Spinal cord (tissue), 9 donors: ENCODE measurements at regions not wholly inside any gene's neighbourhood (a gene's known extent, or its start where the extent isn't known, plus 50 kb on each side); places are given as distances from the start of the nearest gene placed in this dataset.

Source experiments
- DNase-seq, 6 donors: peaks; one replicate each; pipeline versions ENCODE4 v3.0.0 to v3.0.0-alpha.2; 2013 to 2015; ENCODE audit warnings: low spot score in 6 of 6, low read depth in 4 of 6
- H3K27ac ChIP-seq: one replicate; pipeline ENCODE4 v1.5.1; 2013; ENCODE audit warnings: low read depth, low read length, control low read depth
- H3K27me3 ChIP-seq: one replicate; pipeline ENCODE4 v1.6.1; 2013; ENCODE audit warnings: low read length; ENCODE audit not compliant: control insufficient read depth, insufficient read depth
- H3K36me3 ChIP-seq: one replicate; pipeline ENCODE4 v1.6.1; 2013; ENCODE audit warnings: low read length; ENCODE audit not compliant: control insufficient read depth, insufficient read depth
- H3K4me1 ChIP-seq: one replicate; pipeline ENCODE4 v1.6.1; 2013; ENCODE audit warnings: low read length; ENCODE audit not compliant: control insufficient read depth, insufficient read depth
- H3K4me3 ChIP-seq: one replicate; pipeline ENCODE4 v1.5.1; 2013; ENCODE audit warnings: low read depth, low read length, control low read depth
- H3K9me3 ChIP-seq: one replicate; pipeline ENCODE4 v1.6.1; 2013; ENCODE audit warnings: low read length; ENCODE audit not compliant: control insufficient read depth, insufficient read depth
- WGBS: methylation state at CpG from one replicate; pipeline ENCODE4 v1.1.5; 2013; ENCODE audit warnings: missing lambda C conversion rate; ENCODE audit not compliant: insufficient coverage; 5-methylcytosine and 5-hydroxymethylcytosine counted together
- donor health status: healthy.

- H3K27me3 ChIP-seq: no peaks in the 10 kb centered on the region
- no peaks in the 10 kb centered on the region for H3K36me3 ChIP-seq
- peak in 2 of 6 donors; percentile 22 to 32 for DNase-seq
- WGBS: 50% methylated on average over 1 of the region's 5 CpGs
- H3K9me3 ChIP-seq: no peaks in the 10 kb centered on the region
- H3K4me3 ChIP-seq: no peak overlapping the region
- H3K4me1 ChIP-seq: no peaks in the 10 kb centered on the region
- H3K27ac ChIP-seq: no peak overlapping the region
These were observed 102.7 kb downstream of the VCX3A start for GRCh38 chrX:6432226-6432625.

DNA sequence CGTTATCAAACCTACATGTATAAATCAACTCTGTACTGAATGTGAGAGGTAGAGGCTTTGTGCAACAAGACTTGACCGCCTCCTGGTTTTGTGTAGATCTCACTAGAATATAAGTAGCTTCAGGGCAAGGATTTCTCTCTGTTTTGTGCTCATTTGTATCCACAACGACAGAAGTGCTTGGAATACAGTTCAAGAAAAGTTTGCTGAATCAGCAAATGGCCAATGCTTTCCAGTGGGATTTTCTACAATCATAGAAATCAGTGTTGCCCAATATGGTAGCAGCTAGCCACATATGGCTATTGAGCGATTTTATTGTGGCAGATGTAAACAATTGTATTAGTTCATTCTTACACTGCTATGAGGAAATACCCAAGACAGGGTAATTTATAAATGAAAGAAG, 127.4 kb downstream of the VCX3A start:
- DNase-seq: no peak
- 84% methylated on average over 2 of the region's 4 CpGs for WGBS
- Histone ChIP-seq H3K4me3 (no peak overlapping the region), H3K4me1 (no peaks in the 10 kb centered on the region), H3K27ac (no peak overlapping the region), H3K9me3 (no peaks in the 10 kb centered on the region), H3K36me3 (no peaks in the 10 kb centered on the region), H3K27me3 (no peaks in the 10 kb centered on the region)

DNA sequence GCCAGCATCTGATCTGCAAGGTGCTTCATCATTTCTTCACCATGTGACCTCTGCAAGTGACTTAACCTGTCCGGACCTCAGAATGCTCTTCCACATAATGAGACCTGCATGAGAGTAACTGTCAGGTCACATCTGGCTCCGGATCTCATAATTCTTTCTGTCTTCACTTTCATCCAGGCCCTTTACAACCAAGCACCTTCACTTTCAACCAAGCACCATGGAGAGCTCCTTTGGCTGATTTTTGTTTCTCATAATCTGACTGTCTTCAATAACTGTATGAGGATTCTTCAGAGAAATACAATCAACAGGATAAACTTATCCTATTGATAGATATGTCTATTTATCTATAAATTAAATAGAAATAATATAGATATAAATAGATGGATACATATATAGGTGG, 148.1 kb downstream of the VCX3A start:
- Histone ChIP-seq H3K9me3 (no peaks in the 10 kb centered on the region), H3K27ac (no peak overlapping the region), H3K36me3 (no peaks in the 10 kb centered on the region), H3K27me3 (no peaks in the 10 kb centered on the region), H3K4me3 (no peak overlapping the region), H3K4me1 (peaks cover 4% of the 10 kb centered on the region)
- no peak for DNase-seq
- WGBS: 100% methylated on average over 1 of the region's 2 CpGs

GRCh38 chrX:6384921-6385320, 150.0 kb downstream of the VCX3A start:
- Histone ChIP-seq H3K27me3 (no peaks in the 10 kb centered on the region), H3K27ac (peak overlapping the region; percentile 29), H3K36me3 (no peaks in the 10 kb centered on the region), H3K9me3 (no peaks in the 10 kb centered on the region), H3K4me3 (no peak overlapping the region), H3K4me1 (peaks cover 4% of the 10 kb centered on the region)
- 0% methylated on average over 1 of the region's 4 CpGs for WGBS
- no peak for DNase-seq

GRCh38 chrX:6384371-6384770, 150.5 kb downstream of the VCX3A start:
- Histone ChIP-seq H3K27ac (peak overlapping the region; percentile 29), H3K36me3 (no peaks in the 10 kb centered on the region), H3K27me3 (no peaks in the 10 kb centered on the region), H3K4me3 (no peak overlapping the region), H3K9me3 (no peaks in the 10 kb centered on the region), H3K4me1 (peaks cover 4% of the 10 kb centered on the region)
- DNase-seq: peak in 5 of 6 donors; percentile 7 to 81 (median 51)
- WGBS: 14% methylated on average over 5 of the region's 6 CpGs

GRCh38 chrX:6383917-6384316, 151.0 kb downstream of the VCX3A start:
- H3K27me3 ChIP-seq: no peaks in the 10 kb centered on the region
- WGBS: 17% methylated on average over 3 of the region's 5 CpGs
- peak in 1 of 6 donors; percentile 17 for DNase-seq
- H3K4me1 ChIP-seq: peaks cover 4% of the 10 kb centered on the region
- no peak overlapping the region for H3K27ac ChIP-seq
- no peak overlapping the region for H3K4me3 ChIP-seq
- no peaks in the 10 kb centered on the region for H3K9me3 ChIP-seq
- H3K36me3 ChIP-seq: no peaks in the 10 kb centered on the region

DNA sequence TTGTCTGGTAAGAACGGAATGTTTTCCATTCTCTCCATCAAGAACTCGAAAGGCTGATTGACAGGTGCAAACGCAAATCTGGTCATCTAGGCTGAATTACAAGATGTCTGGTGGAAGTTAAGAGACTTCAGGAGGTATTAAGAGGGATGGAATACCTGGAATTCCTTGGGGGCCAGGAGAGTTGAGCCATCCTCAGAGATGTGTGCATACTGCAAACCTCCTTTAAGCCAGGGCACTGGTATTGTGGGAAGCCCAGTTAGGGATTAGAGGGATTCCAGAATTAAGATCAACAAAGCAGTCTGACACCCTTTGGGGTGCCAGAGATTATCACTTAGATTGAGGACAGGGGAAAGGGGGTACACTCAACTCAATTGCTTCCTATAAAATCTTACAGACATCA, 151.4 kb downstream of the VCX3A start:
- DNase-seq: no peak
- H3K4me1 ChIP-seq: peaks cover 4% of the 10 kb centered on the region
- H3K4me3 ChIP-seq: no peak overlapping the region
- no peak overlapping the region for H3K27ac ChIP-seq
- 86% methylated on average over 3 of the region's 3 CpGs for WGBS
- no peaks in the 10 kb centered on the region for H3K9me3 ChIP-seq
- no peaks in the 10 kb centered on the region for H3K36me3 ChIP-seq
- no peaks in the 10 kb centered on the region for H3K27me3 ChIP-seq

DNA sequence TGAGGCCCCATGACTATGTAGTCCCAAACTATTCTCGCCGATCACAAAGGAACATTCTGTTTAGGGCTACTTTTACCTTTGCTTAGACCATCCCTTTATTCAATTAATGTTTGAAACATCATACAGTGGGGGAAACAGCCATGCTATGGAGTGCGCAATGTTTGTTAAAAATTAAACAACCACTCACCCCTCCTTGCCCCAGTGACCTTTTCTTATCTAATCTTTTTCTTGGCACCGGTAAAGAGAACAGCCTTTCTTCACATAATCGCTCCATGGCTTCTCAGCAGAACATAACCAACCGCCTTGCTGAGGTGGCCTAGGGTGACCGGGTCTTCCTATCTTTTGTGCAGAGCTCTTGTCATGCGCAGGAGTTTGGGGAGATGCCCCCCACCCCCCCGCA, 152.6 kb downstream of the VCX3A start:
- Histone ChIP-seq H3K4me3 (no peak overlapping the region), H3K36me3 (no peaks in the 10 kb centered on the region), H3K27ac (no peak overlapping the region), H3K4me1 (peaks cover 4% of the 10 kb centered on the region), H3K27me3 (no peaks in the 10 kb centered on the region), H3K9me3 (no peaks in the 10 kb centered on the region)
- 84% methylated on average over 4 of the region's 9 CpGs for WGBS
- no peak for DNase-seq

DNA sequence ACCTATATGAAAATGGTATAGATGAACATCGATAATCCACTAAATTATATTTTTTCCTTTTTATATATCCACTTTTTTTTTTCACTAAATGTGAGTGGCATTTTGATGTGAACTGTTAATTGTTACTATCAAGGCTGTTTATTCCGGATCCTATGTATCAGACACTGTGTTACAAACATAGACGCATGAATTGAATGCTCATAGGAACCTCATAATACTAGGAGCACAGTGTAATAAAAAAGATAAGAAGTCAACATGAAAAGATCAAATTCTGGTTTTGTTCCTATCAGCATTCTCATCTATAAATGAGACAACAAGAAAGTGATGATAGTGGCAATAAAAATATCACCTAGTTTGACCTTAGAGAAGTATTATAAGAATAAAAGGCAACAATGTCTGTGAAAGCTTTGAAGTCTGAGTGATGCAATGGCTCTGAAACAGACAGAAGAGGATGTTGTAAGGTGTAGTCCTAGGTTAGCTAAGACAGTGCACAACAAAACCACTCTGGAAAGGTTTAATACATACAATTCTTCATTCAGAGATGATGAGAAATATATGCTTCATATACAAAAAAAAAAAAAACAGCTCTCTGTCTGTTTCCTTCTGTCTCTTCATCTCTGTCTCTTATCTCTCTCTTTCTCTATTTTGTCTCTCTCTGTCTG, 148.6 kb upstream of the NLGN4X start:
- no peak overlapping the region for H3K4me3 ChIP-seq
- no peaks in the 10 kb centered on the region for H3K4me1 ChIP-seq
- WGBS: no CpG with 5 or more reads among the region's 3 CpGs
- H3K36me3 ChIP-seq: no peaks in the 10 kb centered on the region
- no peak for DNase-seq
- no peaks in the 10 kb centered on the region for H3K27me3 ChIP-seq
- no peaks in the 10 kb centered on the region for H3K9me3 ChIP-seq
- H3K27ac ChIP-seq: no peak overlapping the region

- DNase-seq: no peak
- H3K4me3 ChIP-seq: no peak overlapping the region
- 86% methylated on average over 8 of the region's 10 CpGs for WGBS
- H3K27ac ChIP-seq: no peak overlapping the region
- H3K27me3 ChIP-seq: no peaks in the 10 kb centered on the region
- no peaks in the 10 kb centered on the region for H3K9me3 ChIP-seq
- no peaks in the 10 kb centered on the region for H3K36me3 ChIP-seq
- H3K4me1 ChIP-seq: no peaks in the 10 kb centered on the region
These were observed 145.9 kb upstream of the NLGN4X start for GRCh38 chrX:6374556-6374955.
